ENCODE measurements at regions not wholly inside any gene's neighbourhood (a gene's known extent, or its start where the extent isn't known, plus 50 kb on each side); places are given as distances from the start of the nearest gene placed in this dataset.
"Not testable (repeated sequence)": the region's sequence is repeated elsewhere in the genome, so short reads cannot be mapped to it uniquely, and the experiment has no call there.

- no peaks in the 10 kb centered on the region for H3K27me3 ChIP-seq
- no peaks in the 10 kb centered on the region for H3K36me3 ChIP-seq
- no peak overlapping the region for H3K4me3 ChIP-seq
- H3K9me3 ChIP-seq, result peaks cover 4% of the 10 kb centered on the region; the same call in 1 of the 2 replicates
- no peak for DNase-seq
Measured at GRCh38 chr2:126145752-126146151, 510.2 kb upstream of the GYPC start.

GRCh38 chr2:126154256-126154785 lies 501.6 kb upstream of the GYPC start:
- Histone ChIP-seq H3K36me3 (no peaks in the 10 kb centered on the region), H3K4me3 (no peak overlapping the region), H3K27me3 (no peaks in the 10 kb centered on the region), H3K9me3 (no peaks in the 10 kb centered on the region)
- DNase-seq, result no peak

GRCh38 chr2:126160950-126161349 lies 495.0 kb upstream of the GYPC start:
- not testable (repeated sequence) for H3K9me3 ChIP-seq, H3K4me3 ChIP-seq, H3K27me3 ChIP-seq, H3K36me3 ChIP-seq
- peak; percentile 9 for DNase-seq

- no peak overlapping the region for H3K4me3 ChIP-seq
- H3K36me3 ChIP-seq, result no peaks in the 10 kb centered on the region
- no peaks in the 10 kb centered on the region for H3K27me3 ChIP-seq
- no peaks in the 10 kb centered on the region for H3K9me3 ChIP-seq
- no peak for DNase-seq
Measured at GRCh38 chr2:126172631-126173184, 483.2 kb upstream of the GYPC start.

GRCh38 chr2:126175222-126175621 lies 480.7 kb upstream of the GYPC start:
- H3K27me3 ChIP-seq, result no peaks in the 10 kb centered on the region
- no peak for DNase-seq
- H3K36me3 ChIP-seq, result no peaks in the 10 kb centered on the region
- no peak overlapping the region for H3K4me3 ChIP-seq
- H3K9me3 ChIP-seq, result no peaks in the 10 kb centered on the region

- Histone ChIP-seq H3K36me3 (no peaks in the 10 kb centered on the region), H3K4me3 (no peak overlapping the region), H3K9me3 (no peaks in the 10 kb centered on the region), H3K27me3 (no peaks in the 10 kb centered on the region)
- no peak for DNase-seq
Measured at GRCh38 chr2:126177479-126177878, 478.5 kb upstream of the GYPC start.

GRCh38 chr2:126187668-126188067 lies 468.3 kb upstream of the GYPC start:
- no peaks in the 10 kb centered on the region for H3K36me3 ChIP-seq
- H3K9me3 ChIP-seq, result no peaks in the 10 kb centered on the region
- no peak for DNase-seq
- H3K27me3 ChIP-seq, result no peaks in the 10 kb centered on the region
- no peak overlapping the region for H3K4me3 ChIP-seq

GRCh38 chr2:126189527-126189926 lies 466.4 kb upstream of the GYPC start:
- Histone ChIP-seq H3K27me3 (no peaks in the 10 kb centered on the region), H3K9me3 (no peaks in the 10 kb centered on the region), H3K4me3 (no peak overlapping the region), H3K36me3 (no peaks in the 10 kb centered on the region)
- no peak for DNase-seq

- no peaks in the 10 kb centered on the region for H3K27me3 ChIP-seq
- no peak overlapping the region for H3K4me3 ChIP-seq
- DNase-seq, result no peak
- H3K9me3 ChIP-seq, result no peaks in the 10 kb centered on the region
- H3K36me3 ChIP-seq, result no peaks in the 10 kb centered on the region
Measured at GRCh38 chr2:126200538-126200937, 455.4 kb upstream of the GYPC start.

GRCh38 chr2:126208266-126208665 lies 447.7 kb upstream of the GYPC start:
- Histone ChIP-seq H3K27me3 (no peaks in the 10 kb centered on the region), H3K36me3 (no peaks in the 10 kb centered on the region), H3K4me3 (no peak overlapping the region), H3K9me3 (no peaks in the 10 kb centered on the region)
- no peak for DNase-seq

GRCh38 chr2:126212735-126213134 lies 443.2 kb upstream of the GYPC start:
- Histone ChIP-seq H3K9me3 (no peaks in the 10 kb centered on the region), H3K4me3 (no peak overlapping the region), H3K27me3 (no peaks in the 10 kb centered on the region), H3K36me3 (no peaks in the 10 kb centered on the region)
- no peak for DNase-seq

- H3K9me3 ChIP-seq, result no peaks in the 10 kb centered on the region
- H3K4me3 ChIP-seq, result no peak overlapping the region
- no peaks in the 10 kb centered on the region for H3K27me3 ChIP-seq
- no peaks in the 10 kb centered on the region for H3K36me3 ChIP-seq
- DNase-seq, result no peak
Measured at GRCh38 chr2:126219081-126219480, 436.9 kb upstream of the GYPC start.

- DNase-seq, result no peak
- Histone ChIP-seq H3K36me3 (no peaks in the 10 kb centered on the region), H3K27me3 (no peaks in the 10 kb centered on the region), H3K9me3 (no peaks in the 10 kb centered on the region), H3K4me3 (no peak overlapping the region)
Measured at GRCh38 chr2:126220331-126220730, 435.6 kb upstream of the GYPC start.

GRCh38 chr2:126221506-126221905 lies 434.5 kb upstream of the GYPC start:
- DNase-seq, result no peak
- Histone ChIP-seq H3K4me3 (no peak overlapping the region), H3K27me3 (no peaks in the 10 kb centered on the region), H3K36me3 (no peaks in the 10 kb centered on the region), H3K9me3 (no peaks in the 10 kb centered on the region)

GRCh38 chr2:126222278-126222677 lies 433.7 kb upstream of the GYPC start:
- Histone ChIP-seq H3K36me3 (no peaks in the 10 kb centered on the region), H3K9me3 (no peaks in the 10 kb centered on the region), H3K4me3 (no peak overlapping the region), H3K27me3 (no peaks in the 10 kb centered on the region)
- no peak for DNase-seq

GRCh38 chr2:126224776-126225175 lies 431.2 kb upstream of the GYPC start:
- Histone ChIP-seq H3K27me3 (no peaks in the 10 kb centered on the region), H3K9me3 (no peaks in the 10 kb centered on the region; the same call in 1 of the 2 replicates), H3K36me3 (no peaks in the 10 kb centered on the region), H3K4me3 (no peak overlapping the region)
- DNase-seq, result no peak

- no peak for DNase-seq
- no peaks in the 10 kb centered on the region for H3K27me3 ChIP-seq
- H3K4me3 ChIP-seq, result no peak overlapping the region
- no peaks in the 10 kb centered on the region for H3K36me3 ChIP-seq
- H3K9me3 ChIP-seq, result no peaks in the 10 kb centered on the region; the same call in 1 of the 2 replicates
Measured at GRCh38 chr2:126227250-126227649, 428.7 kb upstream of the GYPC start.

- DNase-seq, result no peak
- no peaks in the 10 kb centered on the region for H3K27me3 ChIP-seq
- H3K4me3 ChIP-seq, result no peak overlapping the region
- no peaks in the 10 kb centered on the region; the same call in 1 of the 2 replicates for H3K9me3 ChIP-seq
- H3K36me3 ChIP-seq, result no peaks in the 10 kb centered on the region
Measured at GRCh38 chr2:126228531-126228930, 427.4 kb upstream of the GYPC start.

GRCh38 chr2:126238251-126238650 lies 417.7 kb upstream of the GYPC start:
- Histone ChIP-seq H3K27me3 (no peaks in the 10 kb centered on the region), H3K36me3 (no peaks in the 10 kb centered on the region), H3K9me3 (no peaks in the 10 kb centered on the region)

More at GRCh38 chr2:126238251-126238650, 417.7 kb upstream of the GYPC start:
- DNase-seq, result no peak
- H3K4me3 ChIP-seq, result no peak overlapping the region

All from MG63 (cell line).